ENCODE measurements at regions not wholly inside any gene's neighbourhood (a gene's known extent, or its start where the extent isn't known, plus 50 kb on each side); places are given as distances from the start of the nearest gene placed in this dataset.

DNA sequence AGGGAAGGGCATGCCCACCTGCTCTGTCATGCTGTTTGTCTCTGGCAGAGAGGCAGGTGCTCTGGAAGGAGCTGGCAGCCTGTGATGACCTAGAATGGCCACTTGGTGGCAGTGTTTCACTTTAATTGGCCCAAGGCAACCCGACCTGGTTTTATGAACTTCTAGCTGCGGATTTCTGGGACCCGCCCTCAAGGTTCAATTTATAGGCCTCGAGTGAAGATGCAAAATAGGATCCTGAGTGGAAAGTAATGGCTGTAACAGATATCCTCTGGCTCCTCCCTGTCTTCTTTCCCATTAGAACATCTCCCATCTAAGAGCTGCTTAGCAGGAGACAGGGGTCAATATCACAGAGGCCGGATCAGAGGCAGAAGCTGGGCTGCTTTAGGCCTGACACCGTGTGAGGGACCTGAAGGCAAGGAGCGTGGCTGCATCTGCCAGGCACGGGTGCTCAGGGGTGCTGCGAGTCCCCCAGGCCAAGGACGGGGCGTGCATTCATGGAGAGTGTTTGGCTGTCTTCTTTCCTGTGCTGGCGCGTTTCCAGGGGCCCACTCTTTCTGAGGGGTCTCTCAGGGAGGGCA is 56.7 kb upstream of the SLC28A3 start:
- H3K27ac ChIP-seq: no peak overlapping the region
- no peaks in the 10 kb centered on the region for H3K4me1 ChIP-seq
- DNase-seq (ENCODE audit: low read depth in 1 of 2, low spot score in 1 of 2) (peak; percentile 49 to 67), ATAC-seq (peak; percentile 86 to 94), FAIRE-seq (no peak)
- 42% methylated on average over 11 of the region's 13 CpGs for WGBS (ENCODE audit: missing lambda C conversion rate)
- ChIA-PET POLR2A (interaction anchor here (0.5 to 0.8 kb wide), 4 partner anchors 35 to 862 kb away, joined by 3 to 4 read pairs (median 3); no protein-coding TSS in a partner anchor), CTCF (interaction anchor here (0.6 to 5.0 kb wide), 78 partner anchors 9 to 1389 kb away, joined by 3 to 57 read pairs (median 4); no protein-coding TSS in a partner anchor)
- TF ChIP-seq, protein P1, sequence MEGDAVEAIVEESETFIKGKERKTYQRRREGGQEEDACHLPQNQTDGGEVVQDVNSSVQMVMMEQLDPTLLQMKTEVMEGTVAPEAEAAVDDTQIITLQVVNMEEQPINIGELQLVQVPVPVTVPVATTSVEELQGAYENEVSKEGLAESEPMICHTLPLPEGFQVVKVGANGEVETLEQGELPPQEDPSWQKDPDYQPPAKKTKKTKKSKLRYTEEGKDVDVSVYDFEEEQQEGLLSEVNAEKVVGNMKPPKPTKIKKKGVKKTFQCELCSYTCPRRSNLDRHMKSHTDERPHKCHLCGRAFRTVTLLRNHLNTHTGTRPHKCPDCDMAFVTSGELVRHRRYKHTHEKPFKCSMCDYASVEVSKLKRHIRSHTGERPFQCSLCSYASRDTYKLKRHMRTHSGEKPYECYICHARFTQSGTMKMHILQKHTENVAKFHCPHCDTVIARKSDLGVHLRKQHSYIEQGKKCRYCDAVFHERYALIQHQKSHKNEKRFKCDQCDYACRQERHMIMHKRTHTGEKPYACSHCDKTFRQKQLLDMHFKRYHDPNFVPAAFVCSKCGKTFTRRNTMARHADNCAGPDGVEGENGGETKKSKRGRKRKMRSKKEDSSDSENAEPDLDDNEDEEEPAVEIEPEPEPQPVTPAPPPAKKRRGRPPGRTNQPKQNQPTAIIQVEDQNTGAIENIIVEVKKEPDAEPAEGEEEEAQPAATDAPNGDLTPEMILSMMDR (IDR thresholded peaks at IDR 0.05): peak; percentile 86
- TF ChIP-seq ZC3H11A (IDR thresholded peaks at IDR 0.05): no peak
- peak; percentile 90 to 92 for TF ChIP-seq RAD21 (conservative IDR thresholded peaks at IDR 0.05 in 1 of 2, IDR thresholded peaks at IDR 0.05 in 1 of 2)
- TF ChIP-seq SMC3 (IDR thresholded peaks at IDR 0.05): peak; percentile 81
- no peak overlapping the region for H3K4me3 ChIP-seq
- peaks cover 4% of the 10 kb centered on the region; the same call in 1 of the 3 replicates for H3K9me3 ChIP-seq
- peak overlapping the region; percentile 22; the same call in 1 of the 3 replicates for H3K4me2 ChIP-seq

DNA sequence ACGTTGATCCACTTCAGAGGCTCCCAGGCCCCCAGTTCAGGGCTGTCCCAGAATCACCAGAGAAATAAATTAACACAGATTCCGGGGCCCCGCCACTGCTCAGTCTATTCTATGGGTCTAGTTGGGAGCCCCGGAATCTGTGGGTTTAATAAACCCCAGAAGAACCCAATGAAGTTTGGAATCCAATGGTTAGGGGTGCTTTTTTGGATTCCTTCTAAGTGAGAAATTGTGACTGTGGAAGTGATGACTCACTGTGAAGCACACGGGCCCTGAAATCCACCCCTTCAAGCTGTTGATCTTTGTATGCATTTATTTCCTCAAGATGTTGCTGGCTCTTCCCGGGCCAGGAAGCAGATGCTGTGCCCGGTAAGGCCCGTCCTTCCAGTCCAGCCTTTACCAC is 57.3 kb upstream of the SLC28A3 start:
- Histone ChIP-seq H3K4me1 (no peaks in the 10 kb centered on the region), H3K4me2 (no peak overlapping the region), H3K27ac (no peak overlapping the region), H3K9me3 (peaks cover 4% of the 10 kb centered on the region; the same call in 1 of the 3 replicates), H3K4me3 (no peak overlapping the region)
- WGBS (ENCODE audit: missing lambda C conversion rate): 45% methylated on average over 8 of the region's 8 CpGs
- no peak for DNase-seq (ENCODE audit: low read depth in 1 of 2, low spot score in 1 of 2)
- no peak for FAIRE-seq
- TF ChIP-seq SMC3 (IDR thresholded peaks at IDR 0.05) (no peak), MYC (IDR thresholded peaks at IDR 0.05; ENCODE audit: borderline replicate concordance, low read length) (no peak), RAD21 (conservative IDR thresholded peaks at IDR 0.05 in 1 of 2, IDR thresholded peaks at IDR 0.05 in 1 of 2) (no peak), EP300 (IDR thresholded peaks at IDR 0.05) (no peak), HDAC2 (IDR thresholded peaks at IDR 0.05) (no peak), FOXS1 (CRISPR knock-in tag; IDR thresholded peaks at IDR 0.05) (no peak), TP53 (CRISPR knock-in tag; IDR thresholded peaks at IDR 0.05) (no peak), CBX2 (IDR thresholded peaks at IDR 0.05; ENCODE audit: borderline replicate concordance, low read depth) (no peak), FOSL2 (IDR thresholded peaks at IDR 0.05) (no peak), FOSL2 (CRISPR knock-in tag; IDR thresholded peaks at IDR 0.05) (no peak), CEBPB (IDR thresholded peaks at IDR 0.05) (no peak), ZFP36 (IDR thresholded peaks at IDR 0.05; ENCODE audit: borderline replicate concordance, partially characterized antibody) (no peak), POLR2AphosphoS2 (conservative IDR thresholded peaks at IDR 0.05; ENCODE audit: low read length) (no peak), RCOR1 (IDR thresholded peaks at IDR 0.05; ENCODE audit: low read depth, low read length) (no peak)
- TF ChIP-seq, protein P2, sequence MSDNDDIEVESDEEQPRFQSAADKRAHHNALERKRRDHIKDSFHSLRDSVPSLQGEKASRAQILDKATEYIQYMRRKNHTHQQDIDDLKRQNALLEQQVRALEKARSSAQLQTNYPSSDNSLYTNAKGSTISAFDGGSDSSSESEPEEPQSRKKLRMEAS (IDR thresholded peaks at IDR 0.05): no peak
- TF ChIP-seq, protein P3, sequence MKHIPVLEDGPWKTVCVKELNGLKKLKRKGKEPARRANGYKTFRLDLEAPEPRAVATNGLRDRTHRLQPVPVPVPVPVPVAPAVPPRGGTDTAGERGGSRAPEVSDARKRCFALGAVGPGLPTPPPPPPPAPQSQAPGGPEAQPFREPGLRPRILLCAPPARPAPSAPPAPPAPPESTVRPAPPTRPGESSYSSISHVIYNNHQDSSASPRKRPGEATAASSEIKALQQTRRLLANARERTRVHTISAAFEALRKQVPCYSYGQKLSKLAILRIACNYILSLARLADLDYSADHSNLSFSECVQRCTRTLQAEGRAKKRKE (CRISPR knock-in tag; IDR thresholded peaks at IDR 0.05; ENCODE audit: low read depth): no peak
- TF ChIP-seq, protein P4, sequence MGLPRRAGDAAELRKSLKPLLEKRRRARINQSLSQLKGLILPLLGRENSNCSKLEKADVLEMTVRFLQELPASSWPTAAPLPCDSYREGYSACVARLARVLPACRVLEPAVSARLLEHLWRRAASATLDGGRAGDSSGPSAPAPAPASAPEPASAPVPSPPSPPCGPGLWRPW (IDR thresholded peaks at IDR 0.05): no peak
- TF ChIP-seq, protein P1 (IDR thresholded peaks at IDR 0.05): no peak
- TF ChIP-seq, protein P5, sequence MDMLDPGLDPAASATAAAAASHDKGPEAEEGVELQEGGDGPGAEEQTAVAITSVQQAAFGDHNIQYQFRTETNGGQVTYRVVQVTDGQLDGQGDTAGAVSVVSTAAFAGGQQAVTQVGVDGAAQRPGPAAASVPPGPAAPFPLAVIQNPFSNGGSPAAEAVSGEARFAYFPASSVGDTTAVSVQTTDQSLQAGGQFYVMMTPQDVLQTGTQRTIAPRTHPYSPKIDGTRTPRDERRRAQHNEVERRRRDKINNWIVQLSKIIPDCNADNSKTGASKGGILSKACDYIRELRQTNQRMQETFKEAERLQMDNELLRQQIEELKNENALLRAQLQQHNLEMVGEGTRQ (IDR thresholded peaks at IDR 0.05): no peak
- TF ChIP-seq, protein P6, sequence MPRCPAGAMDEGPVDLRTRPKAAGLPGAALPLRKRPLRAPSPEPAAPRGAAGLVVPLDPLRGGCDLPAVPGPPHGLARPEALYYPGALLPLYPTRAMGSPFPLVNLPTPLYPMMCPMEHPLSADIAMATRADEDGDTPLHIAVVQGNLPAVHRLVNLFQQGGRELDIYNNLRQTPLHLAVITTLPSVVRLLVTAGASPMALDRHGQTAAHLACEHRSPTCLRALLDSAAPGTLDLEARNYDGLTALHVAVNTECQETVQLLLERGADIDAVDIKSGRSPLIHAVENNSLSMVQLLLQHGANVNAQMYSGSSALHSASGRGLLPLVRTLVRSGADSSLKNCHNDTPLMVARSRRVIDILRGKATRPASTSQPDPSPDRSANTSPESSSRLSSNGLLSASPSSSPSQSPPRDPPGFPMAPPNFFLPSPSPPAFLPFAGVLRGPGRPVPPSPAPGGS (IDR thresholded peaks at IDR 0.05): no peak
- ChIA-PET CTCF (interaction anchor here (0.7 to 5.0 kb wide), 43 partner anchors 9 to 1387 kb away, joined by 3 to 57 read pairs (median 4); no protein-coding TSS in a partner anchor), POLR2A (no interaction called here)
- ATAC-seq: no peak; a peak in 2 of 6 replicates

Measured in A549 (cell line).